Mesodermal cell (in vitro differentiated cells): ENCODE measurements at regions not wholly inside any gene's neighbourhood (a gene's known extent, or its start where the extent isn't known, plus 50 kb on each side); places are given as distances from the start of the nearest gene placed in this dataset.
"Not testable (repeated sequence)": the region's sequence is repeated elsewhere in the genome, so short reads cannot be mapped to it uniquely, and the experiment has no call there.

ENCODE experiments used
- H3K27ac ChIP-seq: 2 replicates; pipeline ENCODE4 v1.7.0; 2013; ENCODE audit warnings: mild to moderate bottlenecking, low read depth, low read length, moderate library complexity; ENCODE audit not compliant: severe bottlenecking
- H3K36me3 ChIP-seq: 2 replicates; pipeline ENCODE4 v1.7.1; 2013; ENCODE audit warnings: mild to moderate bottlenecking, low read length, moderate library complexity; ENCODE audit not compliant: control insufficient read depth, insufficient read depth
- H3K4me1 ChIP-seq: one replicate; pipeline ENCODE4 v1.7.1; 2013; ENCODE audit warnings: mild to moderate bottlenecking, low read length; ENCODE audit not compliant: insufficient read depth, control insufficient read depth, poor library complexity, severe bottlenecking
- H3K4me3 ChIP-seq: 2 replicates; pipeline ENCODE4 v1.7.0; 2013; ENCODE audit warnings: low read length, control low read depth, mild to moderate bottlenecking; ENCODE audit not compliant: insufficient read depth, poor library complexity, severe bottlenecking; ENCODE audit errors: extremely low read depth
- H3K9me3 ChIP-seq: 2 replicates; pipeline ENCODE4 v1.7.1; 2013; ENCODE audit warnings: mild to moderate bottlenecking, low read length, moderate library complexity; ENCODE audit not compliant: control insufficient read depth
- WGBS, 2 experiments: methylation state at CpG; one replicate each; pipeline ENCODE4 v1.1.5; 2013; ENCODE audit warnings: missing lambda C conversion rate in 2 of 2; ENCODE audit not compliant: insufficient coverage in 2 of 2; 5-methylcytosine and 5-hydroxymethylcytosine counted together

GRCh38 chr13:50543782-50544181 lies 299.7 kb downstream of the DLEU7 start:
- H3K4me3 ChIP-seq, result no peak overlapping the region
- WGBS, 2 experiments, result 40% methylated on average over 1 of the region's 6 CpGs; no CpG with 5 or more reads in 1 of the 2 experiments
- H3K4me1 ChIP-seq, result peaks cover 6% of the 10 kb centered on the region
- H3K27ac ChIP-seq, result peak overlapping the region; percentile 33
- no peaks in the 10 kb centered on the region for H3K36me3 ChIP-seq
- H3K9me3 ChIP-seq, result peaks cover 9% of the 10 kb centered on the region

GRCh38 chr13:50544211-50544610 lies 299.3 kb downstream of the DLEU7 start:
- Histone ChIP-seq H3K4me3 (no peak overlapping the region), H3K4me1 (peaks cover 6% of the 10 kb centered on the region), H3K36me3 (no peaks in the 10 kb centered on the region), H3K27ac (no peak overlapping the region), H3K9me3 (peaks cover 4% of the 10 kb centered on the region)
- WGBS, 2 experiments, result 71 to 72% methylated on average over 1 to 2 of the region's 3 CpGs

GRCh38 chr13:50547175-50547574 lies 296.3 kb downstream of the DLEU7 start:
- not testable (repeated sequence) for H3K4me1 ChIP-seq, H3K9me3 ChIP-seq, H3K4me3 ChIP-seq, H3K27ac ChIP-seq, H3K36me3 ChIP-seq
- no CpG with 5 or more reads among the region's 2 CpGs for WGBS, 2 experiments

GRCh38 chr13:50548586-50548985 lies 294.9 kb downstream of the DLEU7 start:
- WGBS, 2 experiments, result 100% methylated on average over 2 of the region's 2 CpGs; no CpG with 5 or more reads in 1 of the 2 experiments
- H3K9me3 ChIP-seq, result no peaks in the 10 kb centered on the region
- H3K27ac ChIP-seq, result no peak overlapping the region
- H3K4me1 ChIP-seq, result peaks cover 4% of the 10 kb centered on the region
- H3K4me3 ChIP-seq, result no peak overlapping the region
- H3K36me3 ChIP-seq, result no peaks in the 10 kb centered on the region

- no peaks in the 10 kb centered on the region for H3K4me1 ChIP-seq
- H3K9me3 ChIP-seq, result no peaks in the 10 kb centered on the region
- no peak overlapping the region for H3K27ac ChIP-seq
- H3K4me3 ChIP-seq, result no peak overlapping the region
- WGBS, 2 experiments, result no CpG with 5 or more reads among the region's 4 CpGs
- H3K36me3 ChIP-seq, result no peaks in the 10 kb centered on the region
These were observed 294.1 kb downstream of the DLEU7 start for GRCh38 chr13:50549221-50549942.

- H3K27ac ChIP-seq, result no peak overlapping the region
- no peaks in the 10 kb centered on the region for H3K4me1 ChIP-seq
- no peaks in the 10 kb centered on the region for H3K9me3 ChIP-seq
- H3K36me3 ChIP-seq, result no peaks in the 10 kb centered on the region
- no CpG with 5 or more reads among the region's 1 CpG for WGBS, 2 experiments
- no peak overlapping the region for H3K4me3 ChIP-seq
These were observed 293.3 kb downstream of the DLEU7 start for GRCh38 chr13:50550151-50550550.

GRCh38 chr13:50552424-50552966 lies 291.0 kb downstream of the DLEU7 start:
- H3K4me3 ChIP-seq, result no peak overlapping the region
- no CpG with 5 or more reads among the region's 1 CpG for WGBS, 2 experiments
- no peaks in the 10 kb centered on the region for H3K9me3 ChIP-seq
- H3K36me3 ChIP-seq, result no peaks in the 10 kb centered on the region
- no peak overlapping the region for H3K27ac ChIP-seq
- H3K4me1 ChIP-seq, result no peaks in the 10 kb centered on the region

GRCh38 chr13:50561739-50562138 lies 281.8 kb downstream of the DLEU7 start:
- Histone ChIP-seq H3K4me1 (no peaks in the 10 kb centered on the region), H3K4me3 (no peak overlapping the region), H3K27ac (no peak overlapping the region), H3K36me3 (no peaks in the 10 kb centered on the region), H3K9me3 (no peaks in the 10 kb centered on the region)

- Histone ChIP-seq H3K27ac (no peak overlapping the region), H3K9me3 (no peaks in the 10 kb centered on the region), H3K4me3 (no peak overlapping the region), H3K4me1 (no peaks in the 10 kb centered on the region), H3K36me3 (no peaks in the 10 kb centered on the region)
These were observed 276.8 kb downstream of the DLEU7 start for GRCh38 chr13:50566646-50567045.

- 64 to 75% methylated on average over 2 to 3 of the region's 3 CpGs for WGBS, 2 experiments
- Histone ChIP-seq H3K9me3 (no peaks in the 10 kb centered on the region), H3K27ac (no peak overlapping the region), H3K4me3 (no peak overlapping the region), H3K4me1 (no peaks in the 10 kb centered on the region), H3K36me3 (no peaks in the 10 kb centered on the region)
These were observed 271.4 kb downstream of the DLEU7 start for GRCh38 chr13:50572129-50572528.

GRCh38 chr13:50573066-50573465 lies 270.4 kb downstream of the DLEU7 start:
- Histone ChIP-seq H3K36me3 (no peaks in the 10 kb centered on the region), H3K27ac (no peak overlapping the region), H3K9me3 (no peaks in the 10 kb centered on the region), H3K4me1 (no peaks in the 10 kb centered on the region), H3K4me3 (no peak overlapping the region)
- WGBS, 2 experiments, result 100% methylated on average over 1 of the region's 4 CpGs
